GM18861 (cell line): ENCODE measurements at regions not wholly inside any gene's neighbourhood (a gene's known extent, or its start where the extent isn't known, plus 50 kb on each side); places are given as distances from the start of the nearest gene placed in this dataset.

Experiments used
- ATAC-seq: cut with Tn5 transposase; IDR thresholded peaks from one replicate; pipeline ENCODE4 v1.9.1; 2021; ENCODE audit not compliant: unreplicated experiment

DNA sequence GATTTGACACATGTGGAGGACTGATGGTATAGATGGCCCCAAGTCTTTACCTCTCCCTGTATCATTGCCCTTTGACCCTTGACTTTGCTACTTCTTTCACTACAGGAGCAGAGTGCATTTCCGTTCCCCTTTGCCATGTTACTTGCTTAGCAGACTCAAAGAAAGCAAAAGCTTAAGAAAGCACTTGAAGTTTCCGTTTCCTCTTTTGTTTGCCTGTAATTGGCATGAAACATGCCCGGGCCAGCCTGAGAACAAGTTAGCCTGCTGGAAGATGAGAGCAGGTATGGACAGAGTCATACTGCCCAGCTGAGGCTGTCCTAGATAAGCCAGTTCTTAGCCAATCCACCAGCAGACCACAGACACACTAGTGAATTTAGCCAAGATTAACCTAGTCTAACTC is 206.0 kb downstream of the BCOR start:
- ATAC-seq = peak; percentile 55

DNA sequence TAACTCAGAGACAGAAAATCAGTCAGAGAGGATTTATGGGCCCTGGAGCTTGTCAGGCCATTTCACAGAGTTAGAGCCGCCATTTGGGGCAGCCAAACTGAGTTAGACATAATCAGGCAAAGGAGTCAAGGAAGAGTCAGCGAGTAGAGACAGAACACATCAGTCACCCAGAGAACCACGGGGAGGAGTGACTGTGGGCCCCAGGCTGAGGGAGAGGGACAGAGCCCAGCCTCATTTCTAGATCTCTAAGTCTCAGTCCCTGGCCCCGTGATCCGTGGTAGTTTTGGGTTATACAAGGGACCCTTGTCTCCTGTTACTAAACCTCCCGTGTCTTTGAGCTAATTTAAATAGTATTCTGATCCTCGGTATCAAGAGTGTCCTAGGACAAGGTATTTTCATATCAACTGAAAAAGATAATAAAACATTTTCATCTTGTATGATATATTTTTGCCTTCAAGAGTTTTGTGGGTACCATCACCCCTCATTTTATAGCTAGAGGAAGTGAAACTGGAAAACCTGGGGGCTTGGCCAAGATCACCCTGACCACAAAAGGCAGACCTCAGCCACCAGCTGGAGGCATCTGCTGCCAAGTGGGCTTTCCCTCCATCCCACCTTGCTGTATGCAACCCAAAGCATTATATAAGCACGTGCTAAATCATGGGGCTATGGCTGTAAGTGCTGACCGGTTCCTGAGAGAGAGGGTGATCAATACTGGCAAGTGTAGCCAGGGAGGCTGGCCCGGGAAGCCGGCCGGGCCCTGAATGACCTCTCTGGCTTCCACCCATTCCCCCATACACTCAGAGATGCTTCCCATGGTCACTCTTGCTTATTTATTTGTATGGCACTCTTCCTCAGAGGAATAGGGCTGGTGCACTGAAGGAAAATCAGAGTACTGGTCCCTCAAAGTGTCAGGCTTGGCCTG is 204.1 kb downstream of the BCOR start:
- peak; percentile 43 for ATAC-seq

DNA sequence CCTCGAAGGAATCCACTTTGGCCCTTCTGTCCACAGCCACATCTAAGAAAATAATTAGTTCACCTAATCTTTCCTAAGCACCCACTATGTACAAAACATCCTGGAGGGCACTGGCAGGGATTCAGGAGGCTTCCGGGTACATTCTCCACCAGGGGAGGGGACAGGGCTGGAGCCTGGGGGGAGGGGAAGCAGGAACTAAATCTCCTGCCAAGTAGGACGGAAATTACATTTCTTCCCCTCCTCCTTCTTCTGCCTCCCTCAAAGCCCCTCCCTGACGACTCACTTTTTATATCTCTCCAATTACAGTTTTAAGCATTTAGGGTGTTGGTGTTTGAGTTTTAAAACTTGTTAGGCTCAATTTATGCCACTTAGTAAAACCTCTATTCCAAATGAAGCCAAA is 203.1 kb downstream of the BCOR start:
- ATAC-seq = no peak

DNA sequence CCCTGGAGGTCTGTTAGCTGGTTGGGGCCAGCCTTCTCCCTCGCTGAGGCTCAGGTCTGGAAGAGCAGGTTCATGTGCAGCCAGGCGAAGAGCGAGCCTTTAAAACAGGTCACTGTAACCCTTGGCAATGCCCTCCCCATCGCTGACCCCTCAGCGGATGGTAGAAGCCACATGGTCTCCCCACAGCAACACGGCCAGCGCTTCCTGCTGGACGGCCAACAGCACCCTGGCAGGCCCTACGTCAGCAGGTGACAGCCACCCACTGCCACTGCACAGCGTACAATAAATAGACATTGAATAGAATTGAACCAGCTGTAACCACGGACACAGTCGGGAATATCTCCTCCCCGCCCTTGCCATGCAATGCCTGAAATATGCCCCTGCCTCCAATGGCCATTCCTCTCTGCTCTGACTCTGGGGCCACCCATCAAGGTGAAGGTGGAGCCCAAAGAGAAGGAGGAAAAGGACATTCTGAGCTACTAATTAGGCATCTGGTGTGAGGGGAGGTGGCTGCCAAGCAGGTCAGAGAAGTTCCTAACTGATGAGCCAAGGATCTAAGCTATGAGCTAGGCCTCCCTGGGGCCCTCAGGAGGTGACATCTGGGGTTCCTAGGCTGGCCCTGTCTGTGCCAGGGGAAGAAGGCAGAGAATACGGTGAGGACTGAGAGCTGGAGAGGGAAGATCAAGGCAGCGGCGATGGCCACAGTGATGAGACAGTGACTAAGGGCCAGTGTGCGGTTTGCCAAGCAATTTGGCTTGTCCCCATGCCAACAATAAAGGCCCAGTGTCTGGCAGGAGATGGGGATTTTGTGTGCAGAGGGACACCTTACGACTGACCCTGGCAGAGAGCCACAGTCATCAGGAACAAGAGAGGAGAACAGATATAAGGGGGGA is 202.3 kb downstream of the BCOR start:
- ATAC-seq = no peak

DNA sequence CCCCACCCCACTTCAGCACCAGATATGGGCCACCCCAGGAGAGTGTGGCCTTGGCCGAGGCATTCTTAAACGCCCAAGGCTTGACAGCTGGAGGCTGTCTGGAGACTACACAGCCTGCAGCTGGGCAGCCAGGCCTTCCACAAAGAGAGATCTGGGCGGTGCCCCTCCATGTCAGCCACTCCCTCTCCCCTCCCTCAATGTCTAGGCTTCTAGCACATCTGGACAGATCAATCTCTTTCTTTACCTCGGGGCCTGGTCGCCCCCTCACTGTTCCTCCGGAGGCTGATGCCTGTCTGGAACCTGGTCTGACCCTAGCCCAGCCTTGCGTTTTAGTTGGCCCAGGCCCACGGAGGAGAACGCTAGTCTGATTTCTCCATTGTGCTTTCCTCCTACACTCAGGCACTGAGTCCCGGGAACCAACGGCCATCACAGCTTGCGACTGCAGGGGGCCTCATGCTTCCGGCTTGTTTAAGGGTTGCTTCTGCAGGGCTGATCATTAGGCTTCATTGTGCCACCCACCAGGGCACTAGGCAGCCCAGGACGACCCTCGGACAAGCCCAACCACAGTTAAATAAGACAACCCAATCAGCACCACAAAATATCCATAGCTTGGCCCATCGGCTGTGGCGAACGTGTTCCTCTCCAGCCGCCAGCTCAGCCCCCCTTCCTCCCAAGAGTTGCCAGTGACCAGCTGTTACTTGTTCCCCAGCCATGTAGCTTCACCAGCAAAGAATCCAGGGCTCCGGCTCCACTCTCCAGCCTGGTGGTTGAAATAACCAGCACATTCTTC is 200.6 kb downstream of the BCOR start:
- ATAC-seq = no peak

DNA sequence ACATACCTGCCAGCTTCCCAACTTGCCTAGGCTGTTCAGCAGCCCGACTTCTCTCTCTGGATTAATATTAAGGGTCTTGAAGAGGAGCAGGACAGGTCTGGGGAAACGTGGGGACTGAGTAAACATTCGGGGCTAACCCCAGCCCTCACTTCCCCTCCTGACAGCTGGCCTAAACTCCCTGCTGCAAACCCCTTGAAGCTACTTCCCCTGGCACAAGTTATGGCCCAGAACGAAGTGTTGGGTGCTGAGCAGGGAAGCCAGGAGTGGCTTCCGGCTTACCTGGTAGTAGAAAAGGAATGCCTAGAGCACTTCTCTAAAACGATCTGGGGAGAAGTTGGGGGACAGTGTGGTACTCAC is 200.0 kb downstream of the BCOR start:
- ATAC-seq = no peak

DNA sequence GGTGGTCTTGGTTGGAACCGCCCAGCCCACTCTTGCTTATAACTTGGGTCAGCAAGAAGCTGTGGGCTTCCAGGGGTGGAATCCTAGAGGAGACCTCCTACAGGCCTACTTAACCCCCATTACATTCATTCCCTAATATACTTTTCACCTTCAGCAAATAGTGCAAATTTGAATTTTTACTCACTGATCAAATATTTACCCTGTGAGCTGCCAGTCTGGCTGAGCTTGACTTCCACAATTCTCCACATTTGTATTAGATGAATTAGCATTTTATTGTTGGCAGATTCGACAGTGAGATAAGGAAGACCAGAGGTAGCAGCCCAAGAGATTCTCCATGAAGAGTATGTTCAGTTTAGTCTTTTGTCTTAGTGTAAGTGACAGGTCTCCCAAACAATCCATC is 199.6 kb downstream of the BCOR start:
- no peak for ATAC-seq

GRCh38 chrX:39899059-39899458 is 198.7 kb downstream of the BCOR start:
- ATAC-seq = no peak

- no peak for ATAC-seq
Measured at GRCh38 chrX:39899856-39900776, 197.6 kb downstream of the BCOR start.

- no peak for ATAC-seq
Measured at GRCh38 chrX:39900777-39901170, 197.0 kb downstream of the BCOR start.

DNA sequence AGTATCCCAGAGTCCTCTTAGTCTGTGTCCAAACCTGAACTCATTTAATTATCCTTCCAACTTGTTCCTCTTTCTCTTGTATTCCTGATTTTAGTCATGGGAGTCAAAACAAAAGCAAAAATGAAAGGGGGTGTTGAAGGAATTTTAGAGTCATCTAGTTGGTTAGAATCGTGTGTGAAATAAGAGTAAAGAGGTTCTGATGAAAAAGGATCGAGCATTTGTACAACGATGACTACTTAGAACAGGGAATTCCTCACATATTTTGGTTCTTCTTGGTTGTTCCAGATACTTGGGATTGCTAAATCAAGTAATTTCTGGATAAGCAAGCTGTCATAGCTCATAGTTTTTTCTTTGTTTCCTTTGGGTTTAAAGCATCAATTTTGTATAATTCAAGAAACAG is 194.4 kb downstream of the BCOR start:
- no peak for ATAC-seq

DNA sequence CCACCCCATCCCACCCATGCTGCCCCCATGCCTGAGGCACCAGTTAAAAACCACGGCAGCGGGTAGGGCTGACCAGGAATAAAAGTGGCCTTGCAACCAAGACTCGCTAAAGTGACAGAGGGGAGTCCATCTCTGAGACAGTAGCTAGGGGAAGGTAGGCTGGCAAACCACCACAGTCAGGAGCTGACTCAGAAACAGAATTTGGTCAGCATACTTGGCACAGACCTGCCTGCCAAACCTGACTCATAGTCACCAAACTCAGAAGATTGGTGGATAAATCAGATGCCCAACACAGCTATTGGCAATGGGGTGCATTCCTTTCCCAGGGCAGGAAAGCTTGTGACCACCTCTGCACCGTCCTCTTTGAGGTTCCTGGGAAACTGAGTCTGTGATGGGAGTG is 193.8 kb downstream of the BCOR start:
- no peak for ATAC-seq

- ATAC-seq = no peak
Measured at GRCh38 chrX:39904816-39905537, 192.8 kb downstream of the BCOR start.

DNA sequence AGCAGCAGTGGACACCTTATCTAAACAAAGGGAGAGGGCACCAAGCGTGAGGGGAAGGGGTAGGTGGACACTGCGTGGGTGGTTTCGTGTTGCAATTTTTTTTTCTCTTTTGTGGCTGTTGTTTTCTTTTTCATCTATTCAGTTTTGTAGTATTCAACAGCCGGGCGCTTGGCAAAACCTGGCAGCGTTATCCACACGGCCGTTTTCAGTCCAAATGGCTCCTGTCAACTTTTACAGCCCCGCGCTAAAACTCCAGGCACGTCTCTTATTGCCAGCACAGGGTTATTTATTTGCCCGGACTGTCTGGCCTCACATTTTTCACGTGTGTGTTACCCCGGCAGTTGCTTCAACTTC is 192.2 kb downstream of the BCOR start:
- no peak for ATAC-seq

DNA sequence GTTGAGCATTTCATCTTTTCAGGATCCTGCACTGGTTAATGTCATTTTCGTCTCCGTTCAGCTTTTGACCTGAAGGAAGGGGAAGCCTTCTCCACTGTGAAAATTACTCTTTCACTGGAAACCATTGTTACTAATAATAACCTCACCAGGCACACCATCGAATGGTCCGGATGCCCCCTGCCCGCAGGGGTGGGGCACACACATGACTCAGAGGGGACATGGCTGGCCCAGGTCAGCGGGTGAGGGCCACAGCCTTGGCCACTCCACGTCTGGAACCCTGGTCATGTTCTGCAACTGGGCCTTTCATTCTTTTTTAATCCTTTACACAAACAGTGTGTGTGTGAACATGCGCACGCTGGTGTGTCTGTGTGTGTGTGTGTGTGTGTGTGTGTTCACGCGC is 191.8 kb downstream of the BCOR start:
- ATAC-seq = no peak

GRCh38 chrX:39907964-39908661 is 189.6 kb downstream of the BCOR start:
- no peak for ATAC-seq

DNA sequence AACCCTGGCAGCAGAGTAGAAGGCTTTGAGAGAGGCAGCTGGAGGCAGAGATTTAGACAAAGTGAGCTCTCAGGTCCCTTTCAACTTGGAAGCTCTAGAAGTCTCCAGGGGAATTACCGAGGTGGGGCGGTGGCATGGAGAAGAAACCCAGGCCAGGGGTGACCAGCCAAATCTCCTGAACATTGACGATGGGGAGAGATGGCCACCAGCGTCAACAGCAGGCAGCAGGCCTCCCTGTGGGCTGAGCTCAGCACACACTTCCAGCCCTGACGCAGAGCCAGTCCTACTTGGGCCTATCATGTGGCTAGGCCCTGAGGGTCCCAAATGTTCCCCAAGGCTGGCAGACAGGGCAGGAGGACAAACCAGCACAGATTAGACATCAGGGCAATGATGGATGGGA is 187.8 kb downstream of the BCOR start:
- ATAC-seq = no peak

DNA sequence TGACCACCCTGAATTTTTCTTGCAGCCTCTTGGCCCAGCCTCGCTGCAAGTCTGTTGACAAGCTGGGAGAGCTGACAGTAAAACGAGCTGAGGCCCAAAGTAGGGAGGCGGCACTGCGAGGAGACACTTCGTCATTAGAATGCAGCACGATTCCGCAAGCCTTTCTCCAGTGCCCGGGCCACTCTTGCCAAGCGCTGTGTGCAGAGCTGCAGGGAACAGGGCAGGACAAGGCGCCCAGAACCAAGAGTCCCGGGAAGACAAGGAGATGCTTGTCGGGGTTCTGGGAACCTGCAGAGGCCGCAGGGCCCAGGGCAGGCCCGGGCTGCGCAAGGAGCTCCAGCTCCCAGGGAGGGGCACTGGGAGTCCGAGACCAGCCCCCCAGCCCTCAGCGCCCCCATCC is 187.1 kb downstream of the BCOR start:
- ATAC-seq = no peak

DNA sequence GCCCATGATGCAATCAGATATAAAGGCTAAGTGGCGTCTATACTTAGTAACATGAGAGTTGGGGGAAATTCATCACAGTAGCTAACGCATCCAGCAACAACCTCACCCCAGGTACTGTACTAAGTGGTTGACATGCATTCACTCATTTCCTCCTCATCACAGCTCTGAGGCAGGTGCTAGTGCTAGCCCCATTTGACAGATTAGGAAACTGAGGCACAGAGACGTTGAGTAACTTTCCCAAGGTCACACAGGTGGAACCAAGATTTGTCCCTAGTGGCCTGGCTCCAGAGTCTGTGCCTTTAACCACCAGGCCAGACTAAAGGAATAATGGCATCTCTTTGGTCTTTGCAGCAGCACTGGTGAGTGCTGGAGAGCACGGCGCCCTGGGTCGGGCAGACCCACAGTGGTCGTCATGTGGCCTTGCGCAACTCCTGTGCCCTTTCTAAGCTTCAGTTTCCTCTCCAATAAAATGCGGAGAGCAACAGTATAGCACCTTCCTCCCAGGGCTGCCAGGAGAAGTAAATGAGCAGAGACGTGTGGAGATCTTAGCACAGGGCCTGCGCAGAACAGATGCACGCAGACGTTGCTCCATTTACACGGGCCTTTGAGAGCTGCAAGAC is 186.4 kb downstream of the BCOR start:
- ATAC-seq = no peak
